Lower leg skin (tissue), 3 donors: ENCODE measurements at regions not wholly inside any gene's neighbourhood (a gene's known extent, or its start where the extent isn't known, plus 50 kb on each side); places are given as distances from the start of the nearest gene placed in this dataset.

ENCODE experiments used
- CTCF ChIP-seq, 3 donors: fragments of 450-650 bp; IDR thresholded peaks; one replicate each; pipeline ENCODE4 v1.5.1; 2016; ENCODE audit warnings: antibody characterized with exemption in 3 of 3, mild to moderate bottlenecking in 3 of 3, moderate library complexity in 2 of 3
- POLR2A ChIP-seq, 2 donors: fragments of 450-650 bp; IDR thresholded peaks; one replicate each; pipeline ENCODE4 v1.6.1; 2016 to 2017; ENCODE audit warnings: antibody characterized with exemption in 2 of 2, mild to moderate bottlenecking in 1 of 2, moderate library complexity in 1 of 2

- TF ChIP-seq CTCF (IDR thresholded peaks at IDR 0.05) (no peak), POLR2A (IDR thresholded peaks at IDR 0.05) (no peak)
Observed at GRCh38 chr6:163850874-163851273, 436.4 kb downstream of the QKI start.
